Sigmoid colon (tissue), 4 donors: ENCODE measurements at regions not wholly inside any gene's neighbourhood (a gene's known extent, or its start where the extent isn't known, plus 50 kb on each side); places are given as distances from the start of the nearest gene placed in this dataset.

Source experiments
- CTCF ChIP-seq, 4 experiments: fragments of 450-650 bp in 3 of 4; fragments of 200-600 bp in 1 of 4; IDR thresholded peaks; one replicate each; pipeline ENCODE4 v1.5.1; 2016 to 2019; ENCODE audit warnings: antibody characterized with exemption in 4 of 4, mild to moderate bottlenecking in 3 of 4, moderate library complexity in 2 of 4
- POLR2A ChIP-seq, 2 donors: fragments of 450-650 bp; IDR thresholded peaks; one replicate each; pipeline ENCODE4 v1.6.1; 2016; ENCODE audit warnings: antibody characterized with exemption in 2 of 2, mild to moderate bottlenecking in 2 of 2, moderate library complexity in 2 of 2
- POLR2AphosphoS5 ChIP-seq, 4 donors: sonication (generic); formaldehyde crosslinking; IDR thresholded peaks; one replicate each; pipeline ENCODE4 v1.6.1; 2017; ENCODE audit warnings: antibody characterized with exemption in 4 of 4

- TF ChIP-seq CTCF (IDR thresholded peaks at IDR 0.05) (no peak), POLR2A (IDR thresholded peaks at IDR 0.05) (no peak), POLR2AphosphoS5 (IDR thresholded peaks at IDR 0.05) (no peak)
Observed at GRCh38 chr4:27635936-27636913, 775.6 kb downstream of the STIM2 start.
